ENCODE measurements at regions not wholly inside any gene's neighbourhood (a gene's known extent, or its start where the extent isn't known, plus 50 kb on each side); places are given as distances from the start of the nearest gene placed in this dataset.

GRCh38 chr1:185404291-185404690 is 87.2 kb upstream of the IVNS1ABP start:
- TF ChIP-seq CTCF (IDR thresholded peaks at IDR 0.05; ENCODE audit: insufficient read depth, low read length) (no peak), REST (IDR thresholded peaks at IDR 0.05; ENCODE audit: insufficient replicate concordance, low read depth) (no peak), POLR2AphosphoS5 (IDR thresholded peaks at IDR 0.05; ENCODE audit: low read depth) (no peak), GABPA (IDR thresholded peaks at IDR 0.05; ENCODE audit: low read depth) (no peak), SPI1 (IDR thresholded peaks at IDR 0.05; ENCODE audit: borderline replicate concordance, low read depth) (no peak)
- Histone ChIP-seq H3K4me3 (replicated peaks; ENCODE audit: insufficient read depth, low read length) (no peak overlapping the region), H3K27me3 (ENCODE audit: insufficient read depth, poor library complexity, severe bottlenecking) (no peaks in the 10 kb centered on the region), H3K27ac (replicated peaks) (no peak overlapping the region)
- DNase-seq (ENCODE audit: low read depth in 1 of 2, low spot score in 1 of 2) = no peak

GRCh38 chr1:185402930-185403329 is 85.9 kb upstream of the IVNS1ABP start:
- no peak for TF ChIP-seq POLR2AphosphoS5 (IDR thresholded peaks at IDR 0.05; ENCODE audit: low read depth)
- TF ChIP-seq SPI1 (IDR thresholded peaks at IDR 0.05; ENCODE audit: borderline replicate concordance, low read depth) = no peak
- no peak for TF ChIP-seq GABPA (IDR thresholded peaks at IDR 0.05; ENCODE audit: low read depth)
- no peak for TF ChIP-seq REST (IDR thresholded peaks at IDR 0.05; ENCODE audit: insufficient replicate concordance, low read depth)
- TF ChIP-seq CTCF (IDR thresholded peaks at IDR 0.05; ENCODE audit: insufficient read depth, low read length) = no peak
- H3K27me3 ChIP-seq (ENCODE audit: insufficient read depth, poor library complexity, severe bottlenecking) = no peaks in the 10 kb centered on the region
- peak in 1 of 2 experiments; percentile 9 for DNase-seq (ENCODE audit: low read depth in 1 of 2, low spot score in 1 of 2)
- no peak overlapping the region for H3K27ac ChIP-seq (replicated peaks)
- H3K4me3 ChIP-seq (replicated peaks; ENCODE audit: insufficient read depth, low read length) = no peak overlapping the region

GRCh38 chr1:185401019-185401418 is 84.0 kb upstream of the IVNS1ABP start:
- Histone ChIP-seq H3K27ac (replicated peaks) (no peak overlapping the region), H3K4me3 (replicated peaks; ENCODE audit: insufficient read depth, low read length) (no peak overlapping the region), H3K27me3 (ENCODE audit: insufficient read depth, poor library complexity, severe bottlenecking) (no peaks in the 10 kb centered on the region)
- no peak for DNase-seq (ENCODE audit: low read depth in 1 of 2, low spot score in 1 of 2)
- TF ChIP-seq POLR2AphosphoS5 (IDR thresholded peaks at IDR 0.05; ENCODE audit: low read depth) (no peak), GABPA (IDR thresholded peaks at IDR 0.05; ENCODE audit: low read depth) (no peak), SPI1 (IDR thresholded peaks at IDR 0.05; ENCODE audit: borderline replicate concordance, low read depth) (no peak), REST (IDR thresholded peaks at IDR 0.05; ENCODE audit: insufficient replicate concordance, low read depth) (no peak), CTCF (IDR thresholded peaks at IDR 0.05; ENCODE audit: insufficient read depth, low read length) (no peak)

All from HL-60 (cell line).